Activated T-cell treated with anti-CD3 and anti-CD28 coated beads, Interleukin-2, amount 50 U/mL, for 72 hours (primary cell): ENCODE measurements at regions not wholly inside any gene's neighbourhood (a gene's known extent, or its start where the extent isn't known, plus 50 kb on each side); places are given as distances from the start of the nearest gene placed in this dataset.

Experiments
- ATAC-seq, 2 donors: fragments of 150-1000 bp; cut with Tn5 transposase; replicated peaks in 1 of 2; 2 replicates each; pipeline ENCODE4 v1.10.0; 2021; ENCODE audit warnings: moderate library complexity in 2 of 2, mild to moderate bottlenecking in 1 of 2
- DNase-seq, 2 donors: peaks; one replicate each; pipeline ENCODE4 v3.0.0; 2021 to 2022; ENCODE audit warnings: mixed read lengths in 1 of 2
- H3K27ac Mint-ChIP-seq: one replicate; pipeline ENCODE4 v1.8.0; 2022; ENCODE audit warnings: mild to moderate bottlenecking, moderate library complexity, mixed read lengths
- H3K27me3 Mint-ChIP-seq: one replicate; pipeline ENCODE4 v1.8.0; 2022; ENCODE audit warnings: low read depth, mixed read lengths
- H3K36me3 Mint-ChIP-seq, 2 donors: one replicate each; pipeline ENCODE4 v1.8.0; 2022; ENCODE audit warnings: mixed read lengths in 2 of 2, mild to moderate bottlenecking in 1 of 2; ENCODE audit not compliant: insufficient read depth in 2 of 2
- H3K4me1 Mint-ChIP-seq: one replicate; pipeline ENCODE4 v1.8.0; 2022; ENCODE audit warnings: low read depth, mixed read lengths
- H3K4me3 Mint-ChIP-seq, 2 donors: one replicate each; pipeline ENCODE4 v1.8.0; 2022; ENCODE audit warnings: mild to moderate bottlenecking in 2 of 2, mixed read lengths in 2 of 2, moderate library complexity in 2 of 2
- H3K9me3 Mint-ChIP-seq, 2 donors: one replicate each; pipeline ENCODE4 v1.8.0; 2022; ENCODE audit warnings: mixed read lengths in 2 of 2

DNA sequence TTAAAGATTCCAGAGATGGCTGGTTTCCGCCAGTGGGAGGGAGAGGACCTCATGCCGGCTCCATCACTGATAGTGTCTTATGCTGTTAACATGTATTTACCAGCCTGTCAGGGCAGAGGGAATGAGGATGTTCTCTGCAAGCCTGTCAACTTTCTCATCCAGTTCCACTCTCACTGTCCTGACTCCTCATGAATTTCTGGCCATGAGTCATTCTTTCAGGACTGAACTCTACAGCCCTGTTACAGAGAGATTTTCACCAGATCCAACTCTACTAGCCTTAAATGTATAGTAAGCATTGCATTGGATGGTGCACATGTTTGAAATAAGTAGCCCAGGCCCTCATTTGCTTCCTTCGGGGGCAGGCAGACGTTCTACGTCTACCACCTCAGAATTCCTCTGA lies 387.7 kb downstream of the TMEM135 start:
- Mint-ChIP-seq H3K9me3 (no peaks in the 10 kb centered on the region), H3K36me3 (no peaks in the 10 kb centered on the region), H3K4me1 (no peaks in the 10 kb centered on the region), H3K27me3 (no peaks in the 10 kb centered on the region), H3K27ac (no peak overlapping the region), H3K4me3 (no peak overlapping the region)
- ATAC-seq, result no peak
- no peak for DNase-seq

DNA sequence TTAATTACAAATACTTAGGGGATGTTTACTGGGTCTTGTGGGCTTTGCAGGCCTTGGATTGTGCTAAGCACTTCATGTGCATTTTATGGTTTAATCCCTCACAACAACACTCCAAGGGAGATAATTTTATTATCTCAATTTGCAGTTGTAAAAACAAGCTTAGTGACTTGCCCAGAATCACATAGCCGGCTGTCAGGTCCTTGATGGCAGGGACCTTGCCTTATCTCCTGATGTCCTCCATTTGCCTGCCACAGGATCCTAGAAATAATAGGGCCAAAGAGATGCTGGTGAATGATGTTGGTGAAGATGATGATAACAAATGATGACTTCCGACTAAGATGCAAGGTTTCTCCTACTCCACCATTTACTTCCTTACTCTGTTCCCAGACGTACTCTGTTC lies 385.4 kb downstream of the TMEM135 start:
- Mint-ChIP-seq H3K4me3 (no peak overlapping the region), H3K4me1 (no peaks in the 10 kb centered on the region), H3K27ac (no peak overlapping the region), H3K36me3 (no peaks in the 10 kb centered on the region), H3K27me3 (no peaks in the 10 kb centered on the region), H3K9me3 (no peaks in the 10 kb centered on the region)
- no peak for ATAC-seq
- DNase-seq, result no peak

DNA sequence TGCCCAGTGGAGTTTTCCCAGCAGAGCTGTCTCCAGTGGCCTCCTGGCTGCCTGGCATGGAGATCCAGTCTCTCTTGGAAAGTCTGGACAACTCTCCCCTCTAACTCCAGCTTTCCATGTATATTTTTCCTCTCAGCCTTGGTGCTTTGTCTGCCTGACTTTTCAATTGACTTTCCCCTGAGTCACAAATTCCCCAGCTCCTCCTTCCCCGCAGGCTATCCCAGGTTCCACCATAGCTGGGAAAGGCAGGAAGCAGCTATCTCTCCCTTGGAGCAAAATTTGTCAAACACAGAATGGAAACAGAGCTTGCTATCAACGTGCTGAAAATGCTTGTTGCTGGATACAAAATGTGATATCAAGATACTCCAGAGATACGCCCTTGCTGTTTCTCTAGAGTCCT lies 384.8 kb downstream of the TMEM135 start:
- DNase-seq, result no peak
- Mint-ChIP-seq H3K9me3 (no peaks in the 10 kb centered on the region), H3K4me1 (no peaks in the 10 kb centered on the region), H3K27me3 (no peaks in the 10 kb centered on the region), H3K27ac (no peak overlapping the region), H3K36me3 (no peaks in the 10 kb centered on the region), H3K4me3 (no peak overlapping the region)
- no peak for ATAC-seq

DNA sequence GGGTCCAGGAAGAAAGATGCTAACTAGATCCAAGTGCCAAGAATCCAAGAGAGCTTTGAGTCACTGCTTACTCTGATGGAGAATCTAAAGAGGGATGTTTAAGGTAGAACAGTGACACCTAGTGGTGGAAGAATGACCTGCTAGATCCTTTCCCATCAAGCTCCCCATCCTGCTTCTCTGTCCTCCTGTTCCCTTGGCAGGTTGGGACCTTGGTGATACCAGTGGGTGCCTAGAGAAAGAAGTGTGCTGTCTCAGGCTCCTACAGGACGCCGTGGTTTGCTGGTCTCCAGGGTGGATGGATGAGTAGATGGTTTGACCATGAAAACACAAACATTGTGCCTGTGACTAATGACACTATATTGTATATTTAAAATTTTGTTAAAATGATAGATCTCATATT lies 383.7 kb downstream of the TMEM135 start:
- H3K4me1 Mint-ChIP-seq, result no peaks in the 10 kb centered on the region
- ATAC-seq, result peak; percentile 60 to 66
- H3K27ac Mint-ChIP-seq, result no peak overlapping the region
- no peaks in the 10 kb centered on the region for H3K27me3 Mint-ChIP-seq
- H3K36me3 Mint-ChIP-seq, result no peaks in the 10 kb centered on the region
- no peak overlapping the region for H3K4me3 Mint-ChIP-seq
- no peaks in the 10 kb centered on the region for H3K9me3 Mint-ChIP-seq
- DNase-seq, result peak; percentile 14 to 41

DNA sequence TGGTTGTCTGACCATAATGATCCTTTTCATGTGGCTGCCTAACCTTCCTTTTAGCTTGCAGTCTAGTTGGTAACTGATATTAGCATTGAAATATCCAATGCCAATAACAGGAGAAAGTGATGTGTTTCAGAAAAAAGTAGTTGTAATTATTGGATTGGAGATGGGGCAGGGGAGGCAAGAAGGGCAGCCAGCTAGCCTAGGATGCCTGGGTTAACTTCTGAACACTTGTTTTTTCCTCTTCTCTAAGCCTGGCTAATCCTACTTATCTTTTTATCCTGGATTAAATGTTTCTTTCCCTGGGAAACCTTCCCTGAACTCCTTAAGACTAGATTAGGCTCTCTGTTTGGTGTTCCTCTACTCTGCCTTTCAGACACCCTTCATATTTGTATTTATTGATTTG lies 380.2 kb downstream of the TMEM135 start:
- no peak for DNase-seq
- ATAC-seq, result no peak
- H3K4me3 Mint-ChIP-seq, result no peak overlapping the region
- no peaks in the 10 kb centered on the region for H3K9me3 Mint-ChIP-seq
- no peak overlapping the region for H3K27ac Mint-ChIP-seq
- no peaks in the 10 kb centered on the region for H3K36me3 Mint-ChIP-seq
- no peaks in the 10 kb centered on the region for H3K4me1 Mint-ChIP-seq
- peaks cover 8% of the 10 kb centered on the region for H3K27me3 Mint-ChIP-seq

DNA sequence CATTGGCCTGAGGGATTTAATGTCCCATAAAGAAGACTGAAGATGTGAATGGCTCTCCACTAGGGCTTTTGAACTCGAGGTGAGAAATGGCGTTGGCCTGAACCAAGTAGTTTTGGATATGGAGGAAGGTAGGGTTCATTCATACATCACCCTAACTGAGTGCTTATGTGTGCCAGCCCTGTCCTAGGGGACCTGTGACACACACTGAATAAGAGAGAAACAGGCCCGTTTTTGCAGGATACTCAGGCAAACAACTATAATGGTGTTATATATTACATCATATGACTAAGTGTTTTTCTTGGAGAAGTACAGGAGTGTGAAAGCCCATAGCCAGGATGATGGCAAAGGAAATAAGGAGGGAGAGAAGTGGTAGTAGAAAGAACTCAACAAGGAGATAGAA lies 368.1 kb downstream of the TMEM135 start:
- no peak overlapping the region for H3K27ac Mint-ChIP-seq
- peaks cover 0 to 2% of the 10 kb centered on the region in 2 donors for H3K9me3 Mint-ChIP-seq
- H3K36me3 Mint-ChIP-seq, result no peaks in the 10 kb centered on the region
- no peaks in the 10 kb centered on the region for H3K4me1 Mint-ChIP-seq
- no peak for ATAC-seq
- H3K4me3 Mint-ChIP-seq, result no peak overlapping the region
- no peaks in the 10 kb centered on the region for H3K27me3 Mint-ChIP-seq
- DNase-seq, result no peak

DNA sequence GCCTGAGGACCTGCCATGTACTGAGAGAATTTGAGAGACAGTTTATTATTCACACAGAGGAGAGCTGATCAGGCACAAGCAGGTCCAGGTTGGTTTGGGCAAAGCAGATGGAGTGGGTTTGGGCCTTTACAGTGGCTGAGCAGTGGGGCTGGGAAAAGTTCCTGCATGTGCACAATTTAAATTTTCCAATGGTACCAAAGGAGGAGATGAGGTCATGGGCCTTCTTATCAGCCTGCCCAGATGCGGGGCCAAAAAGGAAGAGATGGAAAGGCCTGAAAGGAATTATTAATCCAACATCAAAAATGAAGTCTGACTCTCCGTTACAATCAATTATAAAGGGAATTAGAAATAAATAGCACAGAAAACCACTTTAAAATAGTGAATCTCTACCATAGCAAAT lies 367.6 kb downstream of the TMEM135 start:
- Mint-ChIP-seq H3K27me3 (no peaks in the 10 kb centered on the region), H3K4me1 (no peaks in the 10 kb centered on the region), H3K36me3 (no peaks in the 10 kb centered on the region), H3K27ac (no peak overlapping the region), H3K9me3 (peaks cover 0 to 2% of the 10 kb centered on the region in 2 donors), H3K4me3 (no peak overlapping the region)
- DNase-seq, result no peak
- no peak for ATAC-seq

DNA sequence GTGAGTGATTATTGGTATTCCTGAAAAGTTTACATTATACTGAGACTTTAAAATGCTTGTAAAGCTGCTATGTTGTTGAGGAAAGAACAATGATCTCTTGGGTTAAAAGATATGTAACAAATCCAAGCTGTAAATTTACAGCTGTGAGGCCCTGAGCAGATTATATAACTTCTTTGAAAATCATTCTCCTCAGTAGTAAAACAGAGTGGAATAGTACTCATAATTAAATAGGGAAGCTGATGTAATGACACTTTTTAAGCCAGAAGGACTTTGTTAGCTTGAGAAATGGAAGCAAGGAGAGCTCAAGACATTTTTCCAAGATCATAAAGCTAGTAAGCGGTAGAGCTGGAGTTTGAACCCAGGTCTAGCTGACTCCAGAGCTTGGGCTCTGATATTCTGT lies 363.9 kb downstream of the TMEM135 start:
- Mint-ChIP-seq H3K27me3 (peaks cover 13% of the 10 kb centered on the region), H3K9me3 (peaks cover 0 to 2% of the 10 kb centered on the region in 2 donors), H3K36me3 (no peaks in the 10 kb centered on the region), H3K4me1 (no peaks in the 10 kb centered on the region), H3K27ac (no peak overlapping the region), H3K4me3 (no peak overlapping the region)
- ATAC-seq (no peak), DNase-seq (no peak)

DNA sequence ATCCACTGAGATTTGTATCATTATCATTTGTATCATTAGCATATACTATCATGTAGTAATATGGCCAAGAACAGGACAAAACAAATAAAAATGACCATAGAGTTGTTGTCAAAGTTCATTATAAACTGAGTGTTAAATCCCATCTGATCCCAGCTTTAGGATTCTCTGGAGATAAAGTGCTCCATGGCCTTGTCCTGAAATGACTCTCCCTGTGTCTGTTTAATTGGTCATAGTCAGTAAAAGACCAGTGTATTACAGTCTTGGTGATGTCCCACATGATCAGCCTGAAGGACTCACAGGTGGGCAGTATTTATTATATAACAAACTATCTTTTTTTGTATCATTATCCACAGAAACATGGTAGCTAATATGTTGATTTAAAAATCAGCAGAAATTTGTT lies 361.6 kb downstream of the TMEM135 start:
- no peak for ATAC-seq
- Mint-ChIP-seq H3K4me1 (no peaks in the 10 kb centered on the region), H3K27ac (no peak overlapping the region)

DNA sequence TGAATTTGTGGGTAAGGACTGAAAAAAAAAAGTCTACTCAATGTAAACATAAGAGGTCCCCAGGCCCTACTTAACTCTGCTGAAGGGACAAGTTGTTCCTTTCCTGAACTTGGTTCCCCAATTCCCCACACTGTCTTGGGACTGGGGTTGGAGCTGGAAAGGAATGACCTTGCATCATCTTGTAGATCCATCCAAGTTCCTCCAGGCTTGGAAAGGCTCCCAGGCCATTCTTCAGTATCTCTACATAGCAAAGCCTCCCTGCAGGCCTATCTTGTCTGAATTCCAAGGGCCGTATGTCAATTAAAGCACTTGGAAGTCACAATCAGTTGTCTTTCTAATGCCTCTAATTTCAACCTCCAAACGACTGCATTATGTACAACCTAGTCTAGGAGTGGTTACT lies 361.2 kb downstream of the TMEM135 start:
- Mint-ChIP-seq H3K27me3 (peaks cover 13% of the 10 kb centered on the region), H3K4me3 (no peak overlapping the region), H3K4me1 (no peaks in the 10 kb centered on the region), H3K27ac (no peak overlapping the region), H3K36me3 (no peaks in the 10 kb centered on the region), H3K9me3 (no peaks in the 10 kb centered on the region)
- DNase-seq (no peak), ATAC-seq (no peak)

More for the DNA sequence above, 361.6 kb downstream of the TMEM135 start:
- no peaks in the 10 kb centered on the region for H3K9me3 Mint-ChIP-seq
- no peak overlapping the region for H3K4me3 Mint-ChIP-seq
- H3K36me3 Mint-ChIP-seq, result no peaks in the 10 kb centered on the region
- peaks cover 13% of the 10 kb centered on the region for H3K27me3 Mint-ChIP-seq
- no peak for DNase-seq

DNA sequence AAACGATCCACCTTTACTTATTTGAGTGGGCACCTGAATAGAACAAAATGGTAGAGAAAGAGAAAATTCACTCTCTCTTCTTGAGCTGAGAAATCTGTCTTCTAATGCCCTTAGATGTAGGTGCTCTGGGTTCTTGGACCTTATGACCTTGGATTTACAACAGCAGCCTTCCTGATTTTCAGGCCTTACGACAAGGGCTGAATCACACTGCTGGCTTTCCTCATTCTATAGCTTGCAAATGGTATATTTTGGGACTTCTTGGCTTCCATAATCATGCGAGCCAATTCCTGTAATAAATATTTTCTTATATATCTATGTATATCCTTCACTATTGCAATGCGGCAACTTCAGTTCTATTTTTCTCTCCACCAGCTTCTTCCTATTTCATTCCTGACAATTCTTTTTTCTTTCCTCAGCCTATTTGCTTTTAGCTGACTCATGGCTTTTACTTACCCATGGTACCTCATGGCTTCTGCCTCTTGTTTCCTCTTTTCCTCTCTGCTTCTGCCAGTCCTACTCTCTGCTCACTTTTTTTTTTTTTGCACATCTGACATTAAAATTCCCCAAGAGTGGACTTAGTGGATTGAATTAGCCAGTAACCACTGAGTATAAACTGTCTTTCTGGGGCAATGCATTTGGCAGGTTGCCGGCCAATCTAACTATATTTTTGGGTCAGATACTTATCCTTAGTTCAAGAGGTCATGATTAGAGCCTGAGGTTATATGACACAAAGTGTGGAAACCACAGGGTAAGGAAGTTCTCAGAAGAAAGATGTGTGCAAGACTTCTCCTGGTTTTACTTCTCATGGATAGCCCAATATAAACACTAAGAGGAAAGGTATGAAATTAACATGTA lies 359.5 kb downstream of the TMEM135 start:
- H3K4me3 Mint-ChIP-seq, result no peak overlapping the region
- DNase-seq (no peak), ATAC-seq (no peak)
- no peaks in the 10 kb centered on the region for H3K4me1 Mint-ChIP-seq
- peaks cover 13% of the 10 kb centered on the region for H3K27me3 Mint-ChIP-seq
- no peak overlapping the region for H3K27ac Mint-ChIP-seq
- no peaks in the 10 kb centered on the region for H3K9me3 Mint-ChIP-seq
- H3K36me3 Mint-ChIP-seq, result no peaks in the 10 kb centered on the region

DNA sequence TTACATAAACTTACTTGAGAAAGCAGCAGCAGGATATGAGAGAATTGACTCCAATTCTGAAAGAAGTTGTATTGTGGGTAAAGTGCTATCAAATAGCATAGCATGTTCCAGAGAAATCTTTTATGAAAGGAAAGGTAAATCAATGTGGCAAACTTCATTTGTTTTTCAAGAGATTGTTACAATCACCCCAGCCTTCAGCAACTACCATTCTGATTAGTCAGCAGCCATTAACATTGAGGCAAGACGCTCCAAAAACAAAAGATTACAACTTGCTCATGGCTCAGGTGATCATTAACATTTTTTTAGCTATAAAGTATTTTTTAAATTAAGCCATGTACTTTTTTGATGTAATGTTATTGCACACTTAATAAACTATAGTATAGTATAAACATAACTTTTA lies 357.2 kb downstream of the TMEM135 start:
- no peak for ATAC-seq

DNA sequence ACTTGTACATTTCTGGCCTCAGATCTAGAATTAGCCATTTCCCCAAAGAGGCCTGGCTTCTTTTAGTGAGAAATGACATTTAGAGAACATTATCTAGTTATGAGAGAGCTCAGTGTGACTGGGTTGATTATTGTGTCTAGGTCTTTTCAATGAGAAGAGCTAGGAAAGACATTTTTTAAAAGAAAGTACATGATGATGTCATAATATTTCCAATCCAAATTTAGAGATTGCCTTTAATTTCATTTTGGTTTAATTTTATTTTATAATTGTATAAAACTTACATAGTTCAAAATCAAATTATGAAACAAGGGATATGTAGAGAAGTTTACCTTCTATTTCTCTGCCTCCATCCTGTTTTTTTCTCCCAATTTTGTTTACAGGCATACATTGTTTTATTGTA lies 354.9 kb downstream of the TMEM135 start:
- Mint-ChIP-seq H3K27ac (no peak overlapping the region), H3K9me3 (peaks cover 3 to 4% of the 10 kb centered on the region in 2 donors), H3K4me1 (no peaks in the 10 kb centered on the region), H3K27me3 (peaks cover 5% of the 10 kb centered on the region), H3K36me3 (no peaks in the 10 kb centered on the region), H3K4me3 (no peak overlapping the region)
- DNase-seq (no peak), ATAC-seq (no peak)

More for the DNA sequence above, 357.2 kb downstream of the TMEM135 start:
- Mint-ChIP-seq H3K27ac (no peak overlapping the region), H3K4me3 (no peak overlapping the region), H3K4me1 (no peaks in the 10 kb centered on the region), H3K9me3 (no peaks in the 10 kb centered on the region), H3K36me3 (no peaks in the 10 kb centered on the region), H3K27me3 (peaks cover 10% of the 10 kb centered on the region)
- no peak for DNase-seq

DNA sequence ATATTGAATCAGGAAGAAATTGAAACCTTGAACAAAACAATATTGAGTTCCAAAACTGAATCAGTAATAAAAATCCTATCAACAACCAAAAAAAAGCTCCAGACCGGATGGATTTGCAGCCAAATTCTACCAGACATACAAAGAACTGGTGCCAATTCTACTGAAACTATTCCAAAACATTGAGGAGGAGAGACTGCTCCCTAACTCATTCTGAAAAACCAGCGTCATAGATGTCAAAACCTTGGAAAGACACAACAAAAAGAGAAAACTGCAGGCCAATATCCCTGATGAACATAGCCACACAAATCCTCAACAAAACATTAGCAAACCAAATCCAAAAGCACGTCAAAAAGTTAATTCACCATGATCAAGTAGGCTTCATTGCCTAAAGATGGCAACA lies 353.8 kb downstream of the TMEM135 start:
- DNase-seq, result no peak
- Mint-ChIP-seq H3K36me3 (no peaks in the 10 kb centered on the region), H3K4me3 (no peak overlapping the region), H3K9me3 (peaks cover 4 to 5% of the 10 kb centered on the region in 2 donors), H3K4me1 (no peaks in the 10 kb centered on the region), H3K27ac (no peak overlapping the region), H3K27me3 (no peaks in the 10 kb centered on the region)
- ATAC-seq, result no peak
